ENCODE measurements at regions not wholly inside any gene's neighbourhood (a gene's known extent, or its start where the extent isn't known, plus 50 kb on each side); places are given as distances from the start of the nearest gene placed in this dataset.

- no peak for FAIRE-seq
- Histone ChIP-seq H3K4me2 (ENCODE audit: insufficient read depth, low read length) (no peak overlapping the region), H3K9me1 (replicated peaks; ENCODE audit: control insufficient read depth, extremely low read depth, insufficient read depth, low read length) (no peaks in the 10 kb centered on the region), H3K9ac (replicated peaks; ENCODE audit: extremely low read depth, insufficient read depth, low read length) (no peak overlapping the region), H2AFZ (ENCODE audit: low read depth, low read length) (no peak overlapping the region), H3K9me3 (replicated peaks; ENCODE audit: control insufficient read depth, insufficient read depth, low read length) (peaks cover 10% of the 10 kb centered on the region), H3K79me2 (ENCODE audit: control insufficient read depth, insufficient read depth, low read length) (no peaks in the 10 kb centered on the region), H3K27me3 (ENCODE audit: control insufficient read depth in 2 of 2, insufficient read depth in 2 of 2, low read length in 2 of 2) (no peaks in the 10 kb centered on the region), H4K20me1 (replicated peaks; ENCODE audit: control insufficient read depth, extremely low read depth, insufficient read depth, low read length) (no peaks in the 10 kb centered on the region), H3K36me3 (ENCODE audit: control insufficient read depth in 2 of 2, extremely low read depth in 1 of 2, insufficient read depth in 2 of 2, low read length in 2 of 2) (no peaks in the 10 kb centered on the region), H3K4me3 (replicated peaks in 1 of 3; ENCODE audit: insufficient read depth in 1 of 3, low read depth in 1 of 3, low read length in 3 of 3) (no peak overlapping the region), H3K27ac (ENCODE audit: insufficient read depth, low read depth, low read length) (no peak overlapping the region), H3K4me1 (ENCODE audit: control insufficient read depth, extremely low read depth, insufficient read depth, low read length) (no peaks in the 10 kb centered on the region)
- no TSS peak for BruUV-seq (replicated peaks)
- POLR2A ChIA-PET: no interaction called here
- no peak for DNase-seq (ENCODE audit: low read depth, low spot score)
- CTCF ChIA-PET: no interaction called here
- intact Hi-C loops (cut with micrococcal nuclease): no loop called here
- no peak for TF ChIP-seq GATA2 (IDR thresholded peaks at IDR 0.05; ENCODE audit: insufficient read depth, insufficient read length, low read depth, low read length)
- TF ChIP-seq POLR2A (IDR thresholded peaks at IDR 0.05; ENCODE audit: low read depth, low read length): no peak
- TF ChIP-seq MYC (IDR thresholded peaks at IDR 0.05; ENCODE audit: low read depth, low read length): no peak
- TF ChIP-seq JUN (IDR thresholded peaks at IDR 0.05; ENCODE audit: borderline replicate concordance, insufficient read depth, insufficient read length, low read depth): no peak
- no peak for TF ChIP-seq CTCF (IDR thresholded peaks at IDR 0.05; ENCODE audit: extremely low read depth in 1 of 2, insufficient read depth in 1 of 2, low read depth in 1 of 2, low read length in 2 of 2)
- TF ChIP-seq EZH2 (IDR thresholded peaks at IDR 0.05; ENCODE audit: borderline replicate concordance, low read depth, low read length, severe bottlenecking): no peak
- TF ChIP-seq, protein P1, sequence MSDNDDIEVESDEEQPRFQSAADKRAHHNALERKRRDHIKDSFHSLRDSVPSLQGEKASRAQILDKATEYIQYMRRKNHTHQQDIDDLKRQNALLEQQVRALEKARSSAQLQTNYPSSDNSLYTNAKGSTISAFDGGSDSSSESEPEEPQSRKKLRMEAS (IDR thresholded peaks at IDR 0.05; ENCODE audit: insufficient read depth, insufficient read length): no peak
- no peak for TF ChIP-seq FOS (IDR thresholded peaks at IDR 0.05; ENCODE audit: borderline replicate concordance, insufficient read depth, low read length)
- dilution Hi-C loops (cut with MboI; ENCODE audit: extremely low pct_ligation_motif_present, low sequenced_read_pairs): no loop called here
These were observed 88.0 kb upstream of the MALRD1 start for GRCh38 chr10:18960466-18961079.
